Neural progenitor cell (in vitro differentiated cells): ENCODE measurements at regions not wholly inside any gene's neighbourhood (a gene's known extent, or its start where the extent isn't known, plus 50 kb on each side); places are given as distances from the start of the nearest gene placed in this dataset.
A peak's percentile ranks its signal among the peaks of the same experiment; 100 is the strongest.
"Not testable (repeated sequence)": the region's sequence is repeated elsewhere in the genome, so short reads cannot be mapped to it uniquely, and the experiment has no call there.

Source experiments
- DNase-seq: peaks from one replicate; pipeline ENCODE4 v3.0.0-alpha.2; 2016; ENCODE audit warnings: low spot score
- H2AFZ ChIP-seq: fragments of 200-600 bp; sonication (generic); replicated peaks from 2 replicates; pipeline ENCODE4 v1.6.1; 2016; ENCODE audit warnings: antibody characterized with exemption
- H3F3A ChIP-seq: fragments of 200-600 bp; sonication (generic); 2 replicates; pipeline ENCODE4 v1.6.1; 2016; ENCODE audit warnings: antibody characterized with exemption, low read depth
- H3K27ac ChIP-seq: fragments of 200-600 bp; sonication (generic); 2 replicates; pipeline ENCODE4 v1.5.1; 2016; ENCODE audit warnings: mild to moderate bottlenecking
- H3K27me3 ChIP-seq: fragments of 200-600 bp; sonication (generic); 2 replicates; pipeline ENCODE4 v1.6.1; 2016; ENCODE audit warnings: mild to moderate bottlenecking, moderate library complexity
- H3K36me3 ChIP-seq: fragments of 200-600 bp; sonication (generic); 2 replicates; pipeline ENCODE4 v1.5.1; 2016
- H3K4me1 ChIP-seq: fragments of 200-600 bp; sonication (generic); 2 replicates; pipeline ENCODE4 v1.6.1; 2016; ENCODE audit warnings: mixed run types
- H3K4me2 ChIP-seq: fragments of 200-600 bp; sonication (generic); 2 replicates; pipeline ENCODE4 v1.6.1; 2016
- H3K4me3 ChIP-seq: fragments of 200-600 bp; sonication (generic); 2 replicates; pipeline ENCODE4 v1.5.1; 2016
- H3K79me2 ChIP-seq: fragments of 200-600 bp; sonication (generic); 2 replicates; pipeline ENCODE4 v1.6.1; 2016; ENCODE audit warnings: low read depth
- H3K9ac ChIP-seq: fragments of 200-600 bp; sonication (generic); 2 replicates; pipeline ENCODE4 v1.6.1; 2016
- H3K9me3 ChIP-seq: fragments of 200-600 bp; sonication (generic); 2 replicates; pipeline ENCODE4 v1.5.1; 2016; ENCODE audit warnings: low read depth
- H4K20me1 ChIP-seq: fragments of 200-600 bp; sonication (generic); 2 replicates; pipeline ENCODE4 v1.6.1; 2016; ENCODE audit warnings: low read depth
- H3K27ac Mint-ChIP-seq: 3 replicates; pipeline ENCODE4 v1.8.0; 2021; ENCODE audit warnings: mixed read lengths
- H3K27me3 Mint-ChIP-seq: 2 replicates; pipeline ENCODE4 v1.8.0; 2022; ENCODE audit warnings: low read depth, mild to moderate bottlenecking, inconsistent platforms, moderate library complexity, mixed read lengths; ENCODE audit not compliant: insufficient read depth
- H3K36me3 Mint-ChIP-seq: 3 replicates; pipeline ENCODE4 v1.8.0; 2021; ENCODE audit warnings: mixed read lengths
- H3K4me1 Mint-ChIP-seq: 3 replicates; pipeline ENCODE4 v1.8.0; 2021; ENCODE audit warnings: mixed read lengths
- H3K4me3 Mint-ChIP-seq: 3 replicates; pipeline ENCODE4 v1.8.0; 2021; ENCODE audit warnings: mild to moderate bottlenecking, moderate library complexity, mixed read lengths
- H3K9me3 Mint-ChIP-seq: 3 replicates; pipeline ENCODE4 v1.8.0; 2020; ENCODE audit warnings: mixed read lengths
- EZH2 ChIP-seq: fragments of 200-600 bp; sonication (generic); IDR thresholded peaks from 2 replicates; pipeline ENCODE4 v1.6.1; 2017; ENCODE audit warnings: antibody characterized with exemption, mild to moderate bottlenecking, moderate library complexity
- EZH2phosphoT487 ChIP-seq: fragments of 200-600 bp; sonication (generic); IDR thresholded peaks from 2 replicates; pipeline ENCODE4 v1.6.1; 2017; ENCODE audit warnings: antibody characterized with exemption
- TF ChIP-seq, protein P1 (sequence below): fragments of 200-600 bp; sonication (generic); IDR thresholded peaks from 2 replicates; pipeline ENCODE4 v1.5.1; 2017; ENCODE audit warnings: antibody characterized with exemption, mild to moderate bottlenecking

GRCh38 chr5:155148694-155149093 lies 135.1 kb downstream of the KIF4B start:
- no peak overlapping the region for H3K4me3 Mint-ChIP-seq
- Histone ChIP-seq H3K4me1 (no peaks in the 10 kb centered on the region), H3F3A (no peaks in the 10 kb centered on the region), H4K20me1 (no peaks in the 10 kb centered on the region), H3K9ac (no peak overlapping the region), H3K36me3 (no peaks in the 10 kb centered on the region), H3K9me3 (no peaks in the 10 kb centered on the region), H3K4me2 (no peak overlapping the region), H3K27ac (no peak overlapping the region), H2AFZ (no peak overlapping the region), H3K27me3 (no peaks in the 10 kb centered on the region), H3K4me3 (no peak overlapping the region), H3K79me2 (no peaks in the 10 kb centered on the region)
- H3K4me1 Mint-ChIP-seq: no peaks in the 10 kb centered on the region
- H3K9me3 Mint-ChIP-seq: no peaks in the 10 kb centered on the region
- H3K36me3 Mint-ChIP-seq: no peaks in the 10 kb centered on the region
- no peak for DNase-seq
- H3K27me3 Mint-ChIP-seq: no peaks in the 10 kb centered on the region
- no peak for TF ChIP-seq EZH2phosphoT487
- TF ChIP-seq, protein P1, sequence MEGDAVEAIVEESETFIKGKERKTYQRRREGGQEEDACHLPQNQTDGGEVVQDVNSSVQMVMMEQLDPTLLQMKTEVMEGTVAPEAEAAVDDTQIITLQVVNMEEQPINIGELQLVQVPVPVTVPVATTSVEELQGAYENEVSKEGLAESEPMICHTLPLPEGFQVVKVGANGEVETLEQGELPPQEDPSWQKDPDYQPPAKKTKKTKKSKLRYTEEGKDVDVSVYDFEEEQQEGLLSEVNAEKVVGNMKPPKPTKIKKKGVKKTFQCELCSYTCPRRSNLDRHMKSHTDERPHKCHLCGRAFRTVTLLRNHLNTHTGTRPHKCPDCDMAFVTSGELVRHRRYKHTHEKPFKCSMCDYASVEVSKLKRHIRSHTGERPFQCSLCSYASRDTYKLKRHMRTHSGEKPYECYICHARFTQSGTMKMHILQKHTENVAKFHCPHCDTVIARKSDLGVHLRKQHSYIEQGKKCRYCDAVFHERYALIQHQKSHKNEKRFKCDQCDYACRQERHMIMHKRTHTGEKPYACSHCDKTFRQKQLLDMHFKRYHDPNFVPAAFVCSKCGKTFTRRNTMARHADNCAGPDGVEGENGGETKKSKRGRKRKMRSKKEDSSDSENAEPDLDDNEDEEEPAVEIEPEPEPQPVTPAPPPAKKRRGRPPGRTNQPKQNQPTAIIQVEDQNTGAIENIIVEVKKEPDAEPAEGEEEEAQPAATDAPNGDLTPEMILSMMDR: no peak
- TF ChIP-seq EZH2: no peak
- H3K27ac Mint-ChIP-seq: no peak overlapping the region

DNA sequence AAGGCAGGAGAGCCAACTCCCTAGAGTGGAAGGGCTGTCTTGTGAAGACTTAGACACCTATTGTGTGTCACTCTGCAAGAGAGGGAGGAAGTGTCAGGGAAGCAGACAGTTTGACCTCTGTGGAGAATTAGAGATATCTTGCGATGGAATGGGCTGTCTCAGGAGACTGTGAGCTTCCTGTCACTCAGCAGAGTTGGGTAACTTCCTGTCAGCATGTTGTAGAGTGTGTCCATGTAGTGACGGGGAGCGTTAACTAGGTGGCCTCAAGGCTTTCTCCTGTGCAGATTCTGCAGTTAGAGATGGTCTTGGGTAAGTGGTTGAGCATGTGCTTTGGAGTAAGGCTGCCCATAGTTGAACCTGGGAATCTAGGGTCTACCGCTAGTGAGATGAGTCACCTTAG lies 136.5 kb downstream of the KIF4B start:
- H3K9me3 ChIP-seq: no peaks in the 10 kb centered on the region
- H3K36me3 ChIP-seq: no peaks in the 10 kb centered on the region
- no peaks in the 10 kb centered on the region for H3K36me3 Mint-ChIP-seq
- no peak overlapping the region for H3K4me3 ChIP-seq
- no peaks in the 10 kb centered on the region for H4K20me1 ChIP-seq
- no peaks in the 10 kb centered on the region for H3K4me1 Mint-ChIP-seq
- H3K27ac Mint-ChIP-seq: no peak overlapping the region
- no peak overlapping the region for H3K4me2 ChIP-seq
- H3K27ac ChIP-seq: no peak overlapping the region
- DNase-seq: peak; percentile 5
- H3K27me3 Mint-ChIP-seq: no peaks in the 10 kb centered on the region
- H3K4me1 ChIP-seq: no peaks in the 10 kb centered on the region
- no peaks in the 10 kb centered on the region for H3K27me3 ChIP-seq
- TF ChIP-seq EZH2phosphoT487 (no peak), EZH2 (no peak)
- TF ChIP-seq, protein P1: no peak
- no peak overlapping the region for H2AFZ ChIP-seq
- H3K9ac ChIP-seq: no peak overlapping the region
- H3F3A ChIP-seq: no peaks in the 10 kb centered on the region
- H3K9me3 Mint-ChIP-seq: no peaks in the 10 kb centered on the region
- H3K79me2 ChIP-seq: no peaks in the 10 kb centered on the region
- H3K4me3 Mint-ChIP-seq: no peak overlapping the region

GRCh38 chr5:155154973-155155372 lies 141.4 kb downstream of the KIF4B start:
- Mint-ChIP-seq H3K9me3 (no peaks in the 10 kb centered on the region), H3K4me3 (no peak overlapping the region), H3K4me1 (no peaks in the 10 kb centered on the region)

GRCh38 chr5:155163084-155163483 lies 149.5 kb downstream of the KIF4B start:
- not testable (repeated sequence) for H3K9ac ChIP-seq, H3K27me3 Mint-ChIP-seq, H4K20me1 ChIP-seq, H3K4me3 ChIP-seq, H3K79me2 ChIP-seq, H2AFZ ChIP-seq, H3K9me3 Mint-ChIP-seq, H3K27me3 ChIP-seq, H3K27ac ChIP-seq, H3K4me3 Mint-ChIP-seq, H3K36me3 ChIP-seq, H3K4me2 ChIP-seq, H3K36me3 Mint-ChIP-seq, H3F3A ChIP-seq, H3K4me1 Mint-ChIP-seq, H3K9me3 ChIP-seq, H3K4me1 ChIP-seq, H3K27ac Mint-ChIP-seq
- peak; percentile 7 for DNase-seq

More at GRCh38 chr5:155154973-155155372, 141.4 kb downstream of the KIF4B start:
- H3K4me3 ChIP-seq: no peak overlapping the region
- Mint-ChIP-seq H3K36me3 (no peaks in the 10 kb centered on the region), H3K27me3 (peaks cover 2% of the 10 kb centered on the region), H3K27ac (no peak overlapping the region)
- no peak overlapping the region for H3K4me2 ChIP-seq
- H3K79me2 ChIP-seq: no peaks in the 10 kb centered on the region
- H2AFZ ChIP-seq: no peak overlapping the region
- H3K27ac ChIP-seq: no peak overlapping the region
- H3K4me1 ChIP-seq: no peaks in the 10 kb centered on the region
- H4K20me1 ChIP-seq: no peaks in the 10 kb centered on the region
- DNase-seq: no peak
- no peaks in the 10 kb centered on the region for H3K9me3 ChIP-seq
- no peaks in the 10 kb centered on the region for H3K27me3 ChIP-seq
- no peak overlapping the region for H3K9ac ChIP-seq
- TF ChIP-seq EZH2phosphoT487: no peak
- H3K36me3 ChIP-seq: no peaks in the 10 kb centered on the region
- no peaks in the 10 kb centered on the region for H3F3A ChIP-seq
